CD4-positive, alpha-beta memory T cell (primary cell): ENCODE measurements at regions not wholly inside any gene's neighbourhood (a gene's known extent, or its start where the extent isn't known, plus 50 kb on each side); places are given as distances from the start of the nearest gene placed in this dataset.
A peak's percentile ranks its signal among the peaks of the same experiment; 100 is the strongest.

Experiments used
- CTCF ChIA-PET: fragments of 350-600 bp; sonication (Branson Sonifier 250); formaldehyde crosslinking; loops from one replicate; lab custom pipeline; 2021; ENCODE audit warnings: inconsistent platforms; ENCODE audit not compliant: partially characterized antibody; lab: Charles Lee
- POLR2A ChIA-PET: fragments of 350-600 bp; sonication (Branson Sonifier 250); formaldehyde crosslinking; loops from one replicate; lab custom pipeline; 2021; ENCODE audit not compliant: partially characterized antibody; lab: Charles Lee
- DNase-seq, 5 donors: peaks; one replicate each; pipeline versions ENCODE4 v3.0.0 to v3.0.0-alpha.2; 2020 to 2022; ENCODE audit warnings: mixed read lengths in 1 of 5
- H3K27ac ChIP-seq: one replicate; pipeline ENCODE4 v1.7.0; 2013; ENCODE audit warnings: low read depth, low read length
- H3K27me3 ChIP-seq: 2 replicates; pipeline ENCODE4 v1.7.0; 2013; ENCODE audit warnings: mild to moderate bottlenecking, low read length, moderate library complexity; ENCODE audit not compliant: insufficient read depth
- H3K36me3 ChIP-seq: 2 replicates; pipeline ENCODE4 v1.7.0; 2013; ENCODE audit warnings: mild to moderate bottlenecking, low read length, moderate library complexity; ENCODE audit not compliant: insufficient read depth
- H3K4me1 ChIP-seq: 2 replicates; pipeline ENCODE4 v1.7.0; 2013; ENCODE audit warnings: mild to moderate bottlenecking, low read length, moderate library complexity; ENCODE audit not compliant: insufficient read depth
- H3K4me3 ChIP-seq, 2 donors: one replicate each; pipeline ENCODE4 v1.7.0; 2013; ENCODE audit warnings: low read length in 2 of 2, mild to moderate bottlenecking in 1 of 2
- H3K9me3 ChIP-seq, 2 donors: one replicate each; pipeline ENCODE4 v1.7.0; 2013; ENCODE audit warnings: low read length in 2 of 2, control low read depth in 1 of 2; ENCODE audit not compliant: control insufficient read depth in 1 of 2
- H3K27ac Mint-ChIP-seq, 7 donors: one replicate each; pipeline ENCODE4 v1.8.0; 2020 to 2021; ENCODE audit warnings: mixed read lengths in 7 of 7, mild to moderate bottlenecking in 6 of 7, inconsistent platforms in 3 of 7, moderate library complexity in 3 of 7
- H3K27me3 Mint-ChIP-seq, 2 donors: one replicate each; pipeline ENCODE4 v1.8.0; 2020 to 2021; ENCODE audit warnings: mixed read lengths in 2 of 2
- H3K36me3 Mint-ChIP-seq, 2 donors: one replicate each; pipeline ENCODE4 v1.8.0; 2020 to 2021; ENCODE audit warnings: mixed read lengths in 2 of 2, inconsistent platforms in 1 of 2, mild to moderate bottlenecking in 1 of 2
- H3K4me1 Mint-ChIP-seq, 4 donors: one replicate each; pipeline ENCODE4 v1.8.0; 2020 to 2021; ENCODE audit warnings: mixed read lengths in 4 of 4, mild to moderate bottlenecking in 1 of 4
- H3K4me3 Mint-ChIP-seq, 8 donors: one replicate each; pipeline ENCODE4 v1.8.0; 2020 to 2021; ENCODE audit warnings: mixed read lengths in 8 of 8, mild to moderate bottlenecking in 7 of 8, moderate library complexity in 6 of 8, inconsistent platforms in 3 of 8
- H3K9me3 Mint-ChIP-seq, 8 donors: one replicate each; pipeline ENCODE4 v1.8.0; 2020 to 2021; ENCODE audit warnings: mixed read lengths in 8 of 8, mild to moderate bottlenecking in 5 of 8, inconsistent platforms in 3 of 8, moderate library complexity in 1 of 8
- intact Hi-C: fragments of 100-400 bp; cut with micrococcal nuclease; formaldehyde crosslinking; loops from one replicate; pipeline ENCODE4 v1.15.1; 2023

GRCh38 chr1:200243042-200243437 is 166.8 kb downstream of the ZNF281 start:
- POLR2A ChIA-PET: no interaction called here
- H3K27ac Mint-ChIP-seq: no peak overlapping the region

GRCh38 chr1:200242110-200243041 is 167.5 kb downstream of the ZNF281 start:
- intact Hi-C loops: no loop called here
- H3K4me1 Mint-ChIP-seq: peaks cover 0 to 7% (median 6%) of the 10 kb centered on the region in 4 donors
- H3K36me3 ChIP-seq: no peaks in the 10 kb centered on the region
- no peak for DNase-seq
- H3K27me3 ChIP-seq: no peaks in the 10 kb centered on the region
- peaks cover 16 to 30% of the 10 kb centered on the region in 2 donors for H3K27me3 Mint-ChIP-seq
- POLR2A ChIA-PET: no interaction called here
- H3K27ac ChIP-seq: no peak overlapping the region
- no peaks in the 10 kb centered on the region for H3K36me3 Mint-ChIP-seq
- no peaks in the 10 kb centered on the region for H3K9me3 ChIP-seq
- CTCF ChIA-PET: no interaction called here
- H3K9me3 Mint-ChIP-seq: no peaks in the 10 kb centered on the region
- H3K27ac Mint-ChIP-seq: no peak overlapping the region
- H3K4me1 ChIP-seq: no peaks in the 10 kb centered on the region
- no peak overlapping the region for H3K4me3 Mint-ChIP-seq
- no peak overlapping the region for H3K4me3 ChIP-seq

More at GRCh38 chr1:200243042-200243437, 166.8 kb downstream of the ZNF281 start:
- no peaks in the 10 kb centered on the region for H3K9me3 Mint-ChIP-seq
- H3K36me3 ChIP-seq: no peaks in the 10 kb centered on the region
- CTCF ChIA-PET: no interaction called here
- no peak overlapping the region for H3K4me3 ChIP-seq
- intact Hi-C loops: no loop called here
- peaks cover 0 to 7% (median 6%) of the 10 kb centered on the region in 4 donors for H3K4me1 Mint-ChIP-seq
- H3K9me3 ChIP-seq: no peaks in the 10 kb centered on the region
- H3K27me3 Mint-ChIP-seq: peaks cover 19 to 33% of the 10 kb centered on the region in 2 donors
- H3K27me3 ChIP-seq: no peaks in the 10 kb centered on the region
- H3K4me3 Mint-ChIP-seq: no peak overlapping the region
- no peaks in the 10 kb centered on the region for H3K4me1 ChIP-seq
- DNase-seq: no peak
- H3K27ac ChIP-seq: no peak overlapping the region
- H3K36me3 Mint-ChIP-seq: no peaks in the 10 kb centered on the region

- H3K27ac ChIP-seq: no peak overlapping the region
- no peaks in the 10 kb centered on the region for H3K4me1 ChIP-seq
- H3K4me3 Mint-ChIP-seq: peak overlapping the region in 1 of 8 donors; percentile 7
- H3K36me3 ChIP-seq: no peaks in the 10 kb centered on the region
- CTCF ChIA-PET: interaction anchor here (1.0 to 1.3 kb wide), 3 partner anchors 12 to 67 kb away, joined by 3 to 4 read pairs (median 3); no protein-coding TSS in a partner anchor
- no peaks in the 10 kb centered on the region for H3K36me3 Mint-ChIP-seq
- H3K9me3 ChIP-seq: no peaks in the 10 kb centered on the region
- POLR2A ChIA-PET: no interaction called here
- peak overlapping the region in 1 of 7 donors; percentile 32 for H3K27ac Mint-ChIP-seq
- no peaks in the 10 kb centered on the region for H3K9me3 Mint-ChIP-seq
- no peak overlapping the region for H3K4me3 ChIP-seq
- H3K27me3 ChIP-seq: no peaks in the 10 kb centered on the region
- H3K4me1 Mint-ChIP-seq: peaks cover 0 to 7% (median 6%) of the 10 kb centered on the region in 4 donors
- H3K27me3 Mint-ChIP-seq: peaks cover 19 to 29% of the 10 kb centered on the region in 2 donors
- DNase-seq: no peak
- intact Hi-C loops: no loop called here
Measured at GRCh38 chr1:200240656-200241055, 169.2 kb downstream of the ZNF281 start.

GRCh38 chr1:200238311-200238710 is 171.5 kb downstream of the ZNF281 start:
- ChIA-PET CTCF (no interaction called here), POLR2A (no interaction called here)
- Histone ChIP-seq H3K27ac (no peak overlapping the region), H3K27me3 (no peaks in the 10 kb centered on the region), H3K4me3 (no peak overlapping the region), H3K36me3 (no peaks in the 10 kb centered on the region), H3K4me1 (no peaks in the 10 kb centered on the region), H3K9me3 (no peaks in the 10 kb centered on the region)
- H3K4me3 Mint-ChIP-seq: no peak overlapping the region
- intact Hi-C loops: no loop called here
- H3K27ac Mint-ChIP-seq: no peak overlapping the region
- peaks cover 16 to 21% of the 10 kb centered on the region in 2 donors for H3K27me3 Mint-ChIP-seq
- no peaks in the 10 kb centered on the region for H3K36me3 Mint-ChIP-seq
- H3K4me1 Mint-ChIP-seq: peaks cover 0 to 7% (median 6%) of the 10 kb centered on the region in 4 donors
- H3K9me3 Mint-ChIP-seq: peaks cover 0 to 2% (median 0%) of the 10 kb centered on the region in 8 donors
- DNase-seq: no peak

GRCh38 chr1:200237066-200237465 is 172.8 kb downstream of the ZNF281 start:
- no peak overlapping the region for H3K4me3 Mint-ChIP-seq
- peaks cover 13 to 14% of the 10 kb centered on the region in 2 donors for H3K27me3 Mint-ChIP-seq
- no peak for DNase-seq
- peaks cover 0 to 2% (median 0%) of the 10 kb centered on the region in 8 donors for H3K9me3 Mint-ChIP-seq
- H3K27ac ChIP-seq: no peak overlapping the region
- H3K4me1 Mint-ChIP-seq: peaks cover 0 to 7% (median 5%) of the 10 kb centered on the region in 4 donors
- H3K27ac Mint-ChIP-seq: no peak overlapping the region
- no peaks in the 10 kb centered on the region for H3K27me3 ChIP-seq
- H3K4me1 ChIP-seq: no peaks in the 10 kb centered on the region
- no peak overlapping the region for H3K4me3 ChIP-seq
- no peaks in the 10 kb centered on the region for H3K36me3 Mint-ChIP-seq
- H3K9me3 ChIP-seq: no peaks in the 10 kb centered on the region
- intact Hi-C loops: no loop called here
- no peaks in the 10 kb centered on the region for H3K36me3 ChIP-seq
- ChIA-PET POLR2A (interaction anchor here (0.8 kb wide), 1 partner anchor 39 kb away, joined by 3 read pairs; no protein-coding TSS in a partner anchor), CTCF (no interaction called here)

- intact Hi-C loops: no loop called here
- H3K36me3 ChIP-seq: no peaks in the 10 kb centered on the region
- no peak overlapping the region for H3K4me3 ChIP-seq
- no peaks in the 10 kb centered on the region for H3K9me3 ChIP-seq
- POLR2A ChIA-PET: no interaction called here
- H3K27ac ChIP-seq: no peak overlapping the region
- DNase-seq: no peak
- no peaks in the 10 kb centered on the region for H3K4me1 ChIP-seq
- peaks cover 7 to 8% of the 10 kb centered on the region in 2 donors for H3K27me3 Mint-ChIP-seq
- H3K4me3 Mint-ChIP-seq: no peak overlapping the region
- no peak overlapping the region for H3K27ac Mint-ChIP-seq
- no peaks in the 10 kb centered on the region for H3K36me3 Mint-ChIP-seq
- H3K4me1 Mint-ChIP-seq: no peaks in the 10 kb centered on the region
- CTCF ChIA-PET: interaction anchor here (0.9 kb wide), 1 partner anchor 20 kb away, joined by 3 read pairs; no protein-coding TSS in a partner anchor
- no peaks in the 10 kb centered on the region for H3K27me3 ChIP-seq
- peaks cover 0 to 2% (median 0%) of the 10 kb centered on the region in 8 donors for H3K9me3 Mint-ChIP-seq
Measured at GRCh38 chr1:200234938-200235337, 174.9 kb downstream of the ZNF281 start.

- Mint-ChIP-seq H3K4me3 (no peak overlapping the region), H3K9me3 (peaks cover 0 to 2% (median 0%) of the 10 kb centered on the region in 8 donors), H3K27me3 (peaks cover 6 to 7% of the 10 kb centered on the region in 2 donors), H3K27ac (no peak overlapping the region), H3K4me1 (peaks cover 0 to 5% (median under 1%) of the 10 kb centered on the region in 4 donors), H3K36me3 (no peaks in the 10 kb centered on the region)
- Histone ChIP-seq H3K4me3 (no peak overlapping the region), H3K27me3 (no peaks in the 10 kb centered on the region), H3K4me1 (no peaks in the 10 kb centered on the region), H3K9me3 (no peaks in the 10 kb centered on the region), H3K27ac (no peak overlapping the region), H3K36me3 (no peaks in the 10 kb centered on the region)
- DNase-seq: no peak
- POLR2A ChIA-PET: no interaction called here
- CTCF ChIA-PET: no interaction called here
- intact Hi-C loops: no loop called here
Measured at GRCh38 chr1:200233393-200233792, 176.4 kb downstream of the ZNF281 start.
